GM13977 (cell line): ENCODE measurements at regions not wholly inside any gene's neighbourhood (a gene's known extent, or its start where the extent isn't known, plus 50 kb on each side); places are given as distances from the start of the nearest gene placed in this dataset.
"Not testable (repeated sequence)": the region's sequence is repeated elsewhere in the genome, so short reads cannot be mapped to it uniquely, and the experiment has no call there.

Experiments
- DNase-seq: peaks from one replicate; pipeline ENCODE4 v3.0.0; 2012; ENCODE audit warnings: low spot score
- in situ Hi-C: fragments of 300-500 bp; cut with MboI; formaldehyde crosslinking; loops from one replicate; pipeline ENCODE4 v1.12.0; 2022; ENCODE audit warnings: low sequenced_read_pairs, low pct_unique_long_range_greater_than_20kb, mixed read lengths, inconsistent platforms; ENCODE audit not compliant: unreplicated experiment
- TF ChIP-seq, protein P1 (sequence below): IDR thresholded peaks from 2 replicates; pipeline ENCODE4 v1.5.1; 2012; ENCODE audit warnings: mild to moderate bottlenecking, control low read depth; ENCODE audit not compliant: insufficient read depth; ENCODE audit errors: extremely low read depth, missing control alignments

GRCh38 chr7:10779465-10780399 is 193.9 kb upstream of the PHF14 start:
- TF ChIP-seq, protein P1, sequence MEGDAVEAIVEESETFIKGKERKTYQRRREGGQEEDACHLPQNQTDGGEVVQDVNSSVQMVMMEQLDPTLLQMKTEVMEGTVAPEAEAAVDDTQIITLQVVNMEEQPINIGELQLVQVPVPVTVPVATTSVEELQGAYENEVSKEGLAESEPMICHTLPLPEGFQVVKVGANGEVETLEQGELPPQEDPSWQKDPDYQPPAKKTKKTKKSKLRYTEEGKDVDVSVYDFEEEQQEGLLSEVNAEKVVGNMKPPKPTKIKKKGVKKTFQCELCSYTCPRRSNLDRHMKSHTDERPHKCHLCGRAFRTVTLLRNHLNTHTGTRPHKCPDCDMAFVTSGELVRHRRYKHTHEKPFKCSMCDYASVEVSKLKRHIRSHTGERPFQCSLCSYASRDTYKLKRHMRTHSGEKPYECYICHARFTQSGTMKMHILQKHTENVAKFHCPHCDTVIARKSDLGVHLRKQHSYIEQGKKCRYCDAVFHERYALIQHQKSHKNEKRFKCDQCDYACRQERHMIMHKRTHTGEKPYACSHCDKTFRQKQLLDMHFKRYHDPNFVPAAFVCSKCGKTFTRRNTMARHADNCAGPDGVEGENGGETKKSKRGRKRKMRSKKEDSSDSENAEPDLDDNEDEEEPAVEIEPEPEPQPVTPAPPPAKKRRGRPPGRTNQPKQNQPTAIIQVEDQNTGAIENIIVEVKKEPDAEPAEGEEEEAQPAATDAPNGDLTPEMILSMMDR = no peak
- in situ Hi-C loops = no loop called here
- DNase-seq = no peak

GRCh38 chr7:10780400-10780747 is 193.3 kb upstream of the PHF14 start:
- TF ChIP-seq, protein P1 = no peak
- no peak for DNase-seq
- in situ Hi-C loops = no loop called here

DNA sequence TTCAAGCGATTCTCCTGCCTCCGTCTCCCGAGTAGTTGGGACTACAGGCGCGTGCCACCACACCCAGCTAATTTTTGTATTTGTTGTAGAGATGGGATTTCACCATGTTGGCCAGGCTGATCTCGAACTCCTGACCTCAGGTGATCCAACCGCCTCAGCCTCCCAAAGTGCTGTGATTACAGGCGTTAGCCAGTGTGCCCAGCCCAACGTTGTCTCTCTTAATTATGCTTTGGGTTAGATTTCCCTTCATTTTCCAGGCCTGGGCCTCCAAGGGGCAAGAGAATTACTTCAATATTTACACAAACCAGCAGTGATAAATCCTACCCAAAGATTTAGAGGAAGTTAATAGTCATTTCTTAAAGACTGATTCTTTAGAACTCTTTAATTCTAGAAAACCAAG is 186.7 kb upstream of the PHF14 start:
- in situ Hi-C loops, DNase-seq: not testable (repeated sequence)

- in situ Hi-C loops = no loop called here
- TF ChIP-seq, protein P1 = no peak
These were observed 184.5 kb upstream of the PHF14 start for GRCh38 chr7:10789170-10789569.

GRCh38 chr7:10790910-10791309 is 182.8 kb upstream of the PHF14 start:
- in situ Hi-C loops = no loop called here
- no peak for DNase-seq
- TF ChIP-seq, protein P1 = no peak

More at GRCh38 chr7:10789170-10789569, 184.5 kb upstream of the PHF14 start:
- no peak for DNase-seq

DNA sequence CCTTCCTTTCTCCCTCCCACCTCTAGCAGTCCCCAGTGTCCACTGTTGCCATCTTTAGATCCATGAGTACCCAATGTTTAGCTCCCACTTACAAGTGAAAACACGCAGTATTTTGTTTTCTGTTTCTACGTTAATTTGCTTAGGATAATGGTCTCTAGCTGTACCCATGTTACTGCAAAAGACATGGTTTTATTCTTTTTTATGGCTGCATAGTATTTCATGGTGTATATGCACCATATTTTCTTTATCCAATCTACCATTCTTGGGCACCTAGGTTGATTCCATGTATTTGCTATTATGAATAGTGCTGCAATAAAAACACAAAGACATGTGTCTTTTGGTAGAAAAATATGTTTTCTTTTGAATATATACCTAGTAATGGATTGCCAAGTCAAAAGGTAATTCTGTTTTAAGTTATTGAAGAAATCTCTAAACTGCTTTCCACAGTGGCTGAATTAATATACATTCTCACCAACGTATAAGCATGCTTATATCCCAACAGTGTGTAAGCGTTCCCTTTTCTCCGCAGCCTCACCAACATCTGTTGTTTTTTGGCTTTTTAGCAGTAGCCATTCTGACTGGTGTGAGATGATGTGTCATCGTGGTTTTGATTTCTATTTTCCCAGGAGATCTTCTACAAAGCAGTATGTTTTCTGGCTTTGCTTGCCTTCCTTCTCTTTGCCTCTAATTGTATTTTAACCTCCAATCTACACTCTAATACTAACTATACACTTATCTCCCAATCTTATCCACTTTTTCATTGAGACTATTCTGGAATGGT is 179.5 kb upstream of the PHF14 start:
- in situ Hi-C loops = no loop called here
- TF ChIP-seq, protein P1 = no peak
- no peak for DNase-seq

DNA sequence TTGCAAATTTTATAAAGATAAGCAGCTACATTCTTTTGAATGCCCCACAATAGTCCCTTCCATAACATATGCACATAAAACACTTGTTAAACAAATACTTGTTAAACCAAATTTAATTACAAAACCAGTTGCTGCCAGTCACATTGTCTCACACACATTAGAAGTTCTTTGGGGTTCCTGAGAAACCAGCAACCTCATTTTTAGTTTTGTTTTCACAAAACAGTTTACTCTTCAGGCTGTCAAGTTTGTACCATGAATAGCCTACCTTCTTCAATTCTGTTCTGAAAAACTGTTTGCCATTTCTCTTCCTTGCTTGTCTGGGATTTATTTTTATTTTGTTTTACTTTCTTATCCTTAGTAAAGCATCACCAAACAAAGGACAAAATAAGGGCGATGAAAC is 176.5 kb upstream of the PHF14 start:
- in situ Hi-C loops = no loop called here
- DNase-seq = no peak
- TF ChIP-seq, protein P1 = no peak
